ENCODE measurements at regions not wholly inside any gene's neighbourhood (a gene's known extent, or its start where the extent isn't known, plus 50 kb on each side); places are given as distances from the start of the nearest gene placed in this dataset.

GRCh38 chr3:164231718-164232117 lies 846.6 kb downstream of the SI start:
- H3K9me3 ChIP-seq (ENCODE audit: low read depth): no peaks in the 10 kb centered on the region
- H3K27me3 ChIP-seq: no peaks in the 10 kb centered on the region

DNA sequence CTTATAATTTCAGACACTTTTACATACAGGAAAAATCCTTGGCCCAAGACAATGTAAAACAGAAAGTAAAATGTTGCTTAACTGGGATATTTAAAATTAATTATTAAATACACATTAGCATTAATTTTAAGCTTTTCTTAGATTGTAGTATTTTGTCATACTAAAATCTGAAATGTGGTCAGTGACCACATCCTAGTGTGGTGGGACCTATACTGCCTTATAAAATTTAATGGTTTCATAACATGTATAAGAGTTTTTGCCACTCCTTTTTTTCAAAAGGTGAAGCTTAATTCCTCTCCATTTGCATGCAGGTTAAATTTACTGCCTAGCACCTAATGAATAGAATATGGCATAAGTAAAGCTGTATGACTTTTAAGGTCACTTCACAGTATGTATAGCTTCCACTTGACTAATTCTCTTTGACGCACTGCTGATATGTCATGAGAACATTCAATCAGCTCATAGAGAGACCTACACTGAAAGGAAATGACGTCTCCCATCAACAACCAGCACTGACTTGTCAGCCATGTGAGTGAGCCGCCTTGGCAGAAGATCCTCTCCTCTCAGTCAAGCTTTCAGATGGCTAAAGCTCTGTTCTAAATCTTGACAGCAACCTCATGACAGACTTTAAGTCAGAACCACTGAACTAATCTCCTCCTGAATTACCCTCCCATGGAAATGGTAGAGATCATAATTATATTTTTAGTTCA lies 847.8 kb downstream of the SI start:
- Histone ChIP-seq H3K9me3 (ENCODE audit: low read depth) (no peaks in the 10 kb centered on the region), H3K4me3 (no peak overlapping the region), H3K27me3 (no peaks in the 10 kb centered on the region), H3K36me3 (no peaks in the 10 kb centered on the region), H3K27ac (no peak overlapping the region), H3K4me1 (ENCODE audit: low read depth) (no peaks in the 10 kb centered on the region)
- no peak for DNase-seq (ENCODE audit: low read depth in 1 of 2, low spot score in 1 of 2)
- TF ChIP-seq CTCF (IDR thresholded peaks at IDR 0.05; ENCODE audit: low read depth, low read length): no peak

More at GRCh38 chr3:164231718-164232117, 846.6 kb downstream of the SI start:
- Histone ChIP-seq H3K4me1 (ENCODE audit: low read depth) (no peaks in the 10 kb centered on the region), H3K36me3 (no peaks in the 10 kb centered on the region), H3K4me3 (no peak overlapping the region), H3K27ac (no peak overlapping the region)
- DNase-seq (ENCODE audit: low read depth in 1 of 2, low spot score in 1 of 2): no peak
- TF ChIP-seq CTCF (IDR thresholded peaks at IDR 0.05; ENCODE audit: low read depth, low read length): no peak

GRCh38 chr3:164224126-164224525 lies 854.2 kb downstream of the SI start:
- no peak for TF ChIP-seq CTCF (IDR thresholded peaks at IDR 0.05; ENCODE audit: low read depth, low read length)
- Histone ChIP-seq H3K4me3 (no peak overlapping the region), H3K9me3 (ENCODE audit: low read depth) (no peaks in the 10 kb centered on the region), H3K27me3 (no peaks in the 10 kb centered on the region), H3K4me1 (ENCODE audit: low read depth) (no peaks in the 10 kb centered on the region), H3K36me3 (no peaks in the 10 kb centered on the region), H3K27ac (no peak overlapping the region)
- DNase-seq (ENCODE audit: low read depth in 1 of 2, low spot score in 1 of 2): no peak

DNA sequence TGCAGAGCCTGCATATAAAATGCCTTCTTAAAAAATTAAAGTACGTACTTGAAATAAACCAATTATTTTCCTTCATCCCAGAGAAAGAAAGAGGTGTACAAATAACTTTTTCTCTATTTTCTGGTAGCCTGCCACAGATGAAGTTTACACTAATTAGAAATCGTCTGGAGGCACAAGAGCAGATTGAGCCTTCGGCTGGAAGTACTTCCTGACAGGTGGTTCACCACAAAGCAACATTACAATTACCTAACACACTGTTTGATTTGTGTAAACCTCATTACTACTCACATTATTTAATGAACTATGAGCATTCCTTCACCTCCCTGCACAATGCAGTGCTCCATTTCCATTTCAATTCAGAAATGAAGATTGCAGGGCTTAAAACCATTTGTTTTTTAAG lies 856.1 kb downstream of the SI start:
- DNase-seq (ENCODE audit: low read depth in 1 of 2, low spot score in 1 of 2): no peak
- no peaks in the 10 kb centered on the region for H3K9me3 ChIP-seq (ENCODE audit: low read depth)
- no peaks in the 10 kb centered on the region for H3K4me1 ChIP-seq (ENCODE audit: low read depth)
- H3K27me3 ChIP-seq: no peaks in the 10 kb centered on the region
- no peak for TF ChIP-seq CTCF (IDR thresholded peaks at IDR 0.05; ENCODE audit: low read depth, low read length)
- H3K36me3 ChIP-seq: no peaks in the 10 kb centered on the region
- no peak overlapping the region for H3K4me3 ChIP-seq
- H3K27ac ChIP-seq: no peak overlapping the region

DNA sequence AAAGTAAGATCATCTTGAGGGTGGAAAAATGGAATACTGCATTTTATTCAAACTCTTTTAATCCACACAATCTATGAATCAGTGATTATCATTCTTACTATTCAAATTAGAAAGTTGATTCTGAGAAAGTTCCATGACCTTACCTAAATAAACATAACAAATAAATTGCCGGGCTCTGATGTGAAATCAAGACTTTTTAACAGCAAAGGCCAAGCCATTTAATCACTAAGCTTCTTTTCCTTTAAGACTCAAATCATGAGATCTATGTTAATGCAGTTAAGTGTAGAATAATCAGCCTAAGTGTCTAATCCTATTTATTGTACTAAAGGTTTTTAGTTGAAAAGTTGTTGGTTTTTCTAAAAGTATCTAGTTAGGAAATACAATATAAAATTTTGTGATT lies 857.0 kb downstream of the SI start:
- TF ChIP-seq CTCF (IDR thresholded peaks at IDR 0.05; ENCODE audit: low read depth, low read length): no peak
- H3K4me3 ChIP-seq: no peak overlapping the region

More for the DNA sequence above, 857.0 kb downstream of the SI start:
- Histone ChIP-seq H3K9me3 (ENCODE audit: low read depth) (no peaks in the 10 kb centered on the region), H3K27me3 (no peaks in the 10 kb centered on the region), H3K4me1 (ENCODE audit: low read depth) (no peaks in the 10 kb centered on the region), H3K27ac (no peak overlapping the region), H3K36me3 (no peaks in the 10 kb centered on the region)
- DNase-seq (ENCODE audit: low read depth in 1 of 2, low spot score in 1 of 2): no peak
